Panc1 (cell line): ENCODE measurements at regions not wholly inside any gene's neighbourhood (a gene's known extent, or its start where the extent isn't known, plus 50 kb on each side); places are given as distances from the start of the nearest gene placed in this dataset.

Source experiments
- ATAC-seq: fragments of 200-7000 bp; cut with Tn5 transposase; 2 replicates; pipeline ENCODE4 v1.9.1; 2020; ENCODE audit warnings: mild to moderate bottlenecking, moderate library complexity
- BruUV-seq: library from RNA; stranded (reverse); fragments of 400-500 nt; replicated peaks from 2 replicates; lab custom pipeline; 2021; lab: Mats Ljungman, UMichigan
- CTCF ChIA-PET: fragments of 300-600 bp; sonication (Branson Sonifier 250); formaldehyde crosslinking; loops from one replicate; lab custom pipeline; 2022; ENCODE audit warnings: antibody characterized with exemption; lab: Charles Lee
- POLR2A ChIA-PET: fragments of 300-600 bp; sonication (Branson Sonifier 250); formaldehyde crosslinking; loops from one replicate; lab custom pipeline; 2022; ENCODE audit warnings: antibody characterized with exemption; lab: Charles Lee
- DNase-seq: peaks from one replicate; pipeline ENCODE4 v3.0.0-alpha.2; 2010; ENCODE audit warnings: low read depth, low spot score
- H3K27ac ChIP-seq: 2 replicates; pipeline ENCODE4 v1.5.1; 2011; ENCODE audit warnings: mild to moderate bottlenecking, low read length, inconsistent platforms
- H3K27me3 ChIP-seq: fragments of 200-500 bp; sonication (Bioruptor generic); 2 replicates; pipeline ENCODE4 v1.6.0; 2014; ENCODE audit warnings: low read length, inconsistent platforms; ENCODE audit not compliant: control insufficient read depth, insufficient read depth
- H3K36me3 ChIP-seq: fragments of 200-500 bp; sonication (Bioruptor generic); 2 replicates; pipeline ENCODE4 v1.5.1; 2014; ENCODE audit warnings: inconsistent platforms, mild to moderate bottlenecking, low read length, moderate library complexity; ENCODE audit not compliant: control insufficient read depth, insufficient read depth
- H3K4me1 ChIP-seq: 2 replicates; pipeline ENCODE4 v1.5.1; 2011; ENCODE audit warnings: inconsistent platforms, mild to moderate bottlenecking, low read length, moderate library complexity; ENCODE audit not compliant: control insufficient read depth, insufficient read depth
- H3K4me3 ChIP-seq, 2 experiments: 2 replicates each; pipeline ENCODE4 v1.5.1; 2011 to 2012; ENCODE audit warnings: low read depth in 2 of 2, low read length in 2 of 2, mild to moderate bottlenecking in 2 of 2, inconsistent platforms in 1 of 2, moderate library complexity in 1 of 2
- H3K9me3 ChIP-seq: fragments of 200-500 bp; sonication (Bioruptor generic); 2 replicates; pipeline ENCODE4 v1.5.1; 2014; ENCODE audit warnings: low read depth, mild to moderate bottlenecking, inconsistent platforms, low read length, moderate library complexity; ENCODE audit not compliant: control insufficient read depth, insufficient read depth
- CTCF ChIP-seq: fragments of 450-650 bp; IDR thresholded peaks from 2 replicates; pipeline ENCODE4 v1.5.1; 2017; ENCODE audit warnings: mild to moderate bottlenecking
- POLR2AphosphoS5 ChIP-seq: IDR thresholded peaks from 2 replicates; pipeline ENCODE4 v1.6.1; 2012; ENCODE audit warnings: mild to moderate bottlenecking, low read depth, low read length, moderate library complexity
- REST ChIP-seq, 2 experiments: IDR thresholded peaks; 2 replicates each; pipeline ENCODE4 v1.6.1; 2011 to 2012; ENCODE audit warnings: low read depth in 2 of 2, control low read depth in 1 of 2, low read length in 1 of 2, mild to moderate bottlenecking in 1 of 2, moderate library complexity in 1 of 2; ENCODE audit not compliant: insufficient read depth in 1 of 2
- SIN3A ChIP-seq: IDR thresholded peaks from 2 replicates; pipeline ENCODE4 v1.6.1; 2012; ENCODE audit warnings: low read depth, mild to moderate bottlenecking, low read length, moderate library complexity, borderline replicate concordance; ENCODE audit not compliant: insufficient read depth
- TCF7L2 ChIP-seq: IDR thresholded peaks from 2 replicates; pipeline ENCODE4 v1.6.1; 2011; ENCODE audit warnings: mild to moderate bottlenecking, low read depth, low read length, inconsistent platforms
- in situ Hi-C: cut with HindIII; loops from 2 replicates; pipeline ENCODE4 v1.10.0; 2016; ENCODE audit warnings: low sequenced_read_pairs, low pct_unique_long_range_greater_than_20kb
- intact Hi-C: fragments of 100-400 bp; cut with micrococcal nuclease; formaldehyde crosslinking; loops from one replicate; pipeline ENCODE4 v1.10.0; 2022; ENCODE audit not compliant: unreplicated experiment

GRCh38 chr4:16292585-16292984 is 66.3 kb upstream of the TAPT1 start:
- Histone ChIP-seq H3K27me3 (no peaks in the 10 kb centered on the region), H3K36me3 (no peaks in the 10 kb centered on the region), H3K27ac (no peak overlapping the region), H3K4me3 (no peak overlapping the region), H3K4me1 (no peaks in the 10 kb centered on the region), H3K9me3 (no peaks in the 10 kb centered on the region)
- BruUV-seq, result no TSS peak
- in situ Hi-C loops (no loop called here), intact Hi-C loops (loop anchor here (5.0 kb wide), 2 partner anchors 155 to 1155 kb away; no protein-coding TSS in a partner anchor)
- TF ChIP-seq REST (IDR thresholded peaks at IDR 0.05; ENCODE audit: insufficient read depth in 1 of 2, low read depth in 2 of 2, low read length in 1 of 2) (no peak), SIN3A (no peak), POLR2AphosphoS5 (no peak), TCF7L2 (no peak), CTCF (no peak)
- ATAC-seq, result no peak
- POLR2A ChIA-PET, result no interaction called here
- no peak for DNase-seq
- CTCF ChIA-PET, result no interaction called here

GRCh38 chr4:16290681-16291420 is 64.6 kb upstream of the TAPT1 start:
- H3K27ac ChIP-seq, result no peak overlapping the region
- intact Hi-C loops (loop anchor here (5.0 kb wide), 2 partner anchors 156 to 1156 kb away; no protein-coding TSS in a partner anchor), in situ Hi-C loops (no loop called here)
- ATAC-seq, result no peak
- H3K4me1 ChIP-seq, result no peaks in the 10 kb centered on the region
- no peak for DNase-seq
- POLR2A ChIA-PET, result no interaction called here
- no peaks in the 10 kb centered on the region for H3K36me3 ChIP-seq
- TF ChIP-seq SIN3A (no peak), TCF7L2 (no peak), CTCF (no peak), POLR2AphosphoS5 (no peak), REST (IDR thresholded peaks at IDR 0.05; ENCODE audit: insufficient read depth in 1 of 2, low read depth in 2 of 2, low read length in 1 of 2) (no peak)
- no TSS peak for BruUV-seq
- H3K4me3 ChIP-seq, result no peak overlapping the region
- CTCF ChIA-PET, result interaction anchor here (0.7 kb wide), 1 partner anchor 91 kb away, joined by 3 read pairs; no protein-coding TSS in a partner anchor
- H3K9me3 ChIP-seq, result no peaks in the 10 kb centered on the region
- no peaks in the 10 kb centered on the region for H3K27me3 ChIP-seq
